ENCODE measurements at regions not wholly inside any gene's neighbourhood (a gene's known extent, or its start where the extent isn't known, plus 50 kb on each side); places are given as distances from the start of the nearest gene placed in this dataset.
"Not testable (repeated sequence)": the region's sequence is repeated elsewhere in the genome, so short reads cannot be mapped to it uniquely, and the experiment has no call there.

DNA sequence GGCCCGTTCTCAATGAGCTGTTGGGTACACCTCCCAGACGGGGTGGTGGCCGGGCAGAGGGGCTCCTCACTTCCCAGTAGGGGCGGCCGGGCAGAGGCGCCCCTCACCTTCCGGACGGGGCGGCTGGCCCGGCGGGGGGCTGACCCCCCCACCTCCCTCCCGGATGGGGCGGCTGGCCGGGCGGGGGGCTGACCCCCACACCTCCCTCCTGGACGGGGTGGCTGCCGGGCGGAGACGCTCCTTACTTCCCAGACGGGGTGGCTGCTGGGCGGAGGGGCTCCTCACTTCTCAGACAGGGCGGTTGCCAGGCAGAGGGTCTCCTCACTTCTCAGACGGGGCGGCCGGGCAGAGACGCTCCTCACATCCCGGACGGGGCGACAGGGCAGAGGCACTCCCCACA is 644.7 kb upstream of the KCNMB2 start:
- DNase-seq (ENCODE audit: low read depth in 2 of 2) = not testable (repeated sequence)

DNA sequence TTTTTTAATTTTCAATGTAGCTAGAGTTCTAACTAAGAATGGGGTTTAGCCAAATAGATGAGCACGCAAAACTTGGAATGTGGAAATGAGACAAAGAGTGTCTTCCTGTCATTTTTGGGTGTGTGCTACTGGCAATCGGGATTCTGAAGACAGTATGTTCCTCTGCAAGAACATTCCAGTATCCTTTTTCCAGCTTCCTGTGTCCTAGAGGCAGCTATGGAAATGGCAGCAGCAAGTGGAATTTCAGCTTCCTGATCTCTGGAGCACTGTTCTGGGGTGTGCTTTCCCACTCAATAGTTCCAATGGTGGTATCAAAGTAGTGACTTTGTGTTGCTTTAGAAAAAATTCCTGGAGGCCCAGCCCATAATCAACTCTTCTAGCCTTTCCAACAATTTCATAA is 642.9 kb upstream of the KCNMB2 start:
- no peak for DNase-seq (ENCODE audit: low read depth in 2 of 2)

DNA sequence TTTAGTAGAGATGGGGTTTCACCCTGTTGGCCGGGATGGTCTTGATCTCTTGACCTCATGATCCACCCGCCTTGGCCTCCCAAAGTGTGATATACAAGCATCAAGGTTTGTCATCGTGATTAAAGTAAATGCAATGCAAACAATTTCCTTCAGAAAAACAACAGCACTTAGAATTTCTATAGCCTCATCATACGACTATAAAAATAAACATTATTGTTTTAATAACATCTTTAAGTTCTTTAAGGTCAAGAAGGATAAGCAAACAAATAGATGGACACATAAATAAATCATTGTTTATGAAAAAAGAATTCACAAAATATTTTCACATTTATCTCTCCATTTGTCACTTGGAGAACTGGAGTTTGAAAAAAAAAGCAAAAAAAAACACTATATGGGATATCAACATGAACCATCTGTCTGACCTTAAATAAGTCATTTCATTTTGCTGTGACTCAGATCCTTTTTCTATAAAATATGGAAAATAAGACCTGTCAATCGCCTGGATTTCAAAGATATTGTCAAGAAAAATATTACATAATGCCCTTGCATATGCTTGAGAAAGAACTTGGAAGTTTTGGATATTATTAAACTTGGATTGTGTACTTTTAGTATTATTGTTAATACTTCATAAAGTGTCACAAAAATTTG is 642.0 kb upstream of the KCNMB2 start:
- DNase-seq (ENCODE audit: low read depth in 2 of 2) = no peak

DNA sequence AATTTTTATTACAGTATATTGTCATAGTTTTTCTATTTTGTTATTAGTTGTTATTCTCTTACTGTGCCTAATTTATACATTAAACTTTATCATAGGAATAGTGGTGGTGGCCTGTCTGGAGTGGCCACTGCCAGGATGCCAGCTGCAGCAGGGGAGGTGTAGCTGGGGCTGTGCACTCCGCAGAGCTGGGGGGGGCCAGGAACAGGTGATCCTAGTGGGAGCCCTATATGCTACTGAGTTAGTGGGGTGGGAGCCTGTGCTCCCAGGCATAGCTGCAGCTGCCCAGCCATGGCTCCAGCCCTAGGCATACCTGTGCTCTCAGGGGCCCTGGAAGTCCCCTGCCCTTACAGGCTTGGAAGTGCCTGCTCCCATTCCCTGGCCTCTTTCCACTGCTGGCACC is 638.1 kb upstream of the KCNMB2 start:
- no peak for DNase-seq (ENCODE audit: low read depth in 2 of 2)

DNA sequence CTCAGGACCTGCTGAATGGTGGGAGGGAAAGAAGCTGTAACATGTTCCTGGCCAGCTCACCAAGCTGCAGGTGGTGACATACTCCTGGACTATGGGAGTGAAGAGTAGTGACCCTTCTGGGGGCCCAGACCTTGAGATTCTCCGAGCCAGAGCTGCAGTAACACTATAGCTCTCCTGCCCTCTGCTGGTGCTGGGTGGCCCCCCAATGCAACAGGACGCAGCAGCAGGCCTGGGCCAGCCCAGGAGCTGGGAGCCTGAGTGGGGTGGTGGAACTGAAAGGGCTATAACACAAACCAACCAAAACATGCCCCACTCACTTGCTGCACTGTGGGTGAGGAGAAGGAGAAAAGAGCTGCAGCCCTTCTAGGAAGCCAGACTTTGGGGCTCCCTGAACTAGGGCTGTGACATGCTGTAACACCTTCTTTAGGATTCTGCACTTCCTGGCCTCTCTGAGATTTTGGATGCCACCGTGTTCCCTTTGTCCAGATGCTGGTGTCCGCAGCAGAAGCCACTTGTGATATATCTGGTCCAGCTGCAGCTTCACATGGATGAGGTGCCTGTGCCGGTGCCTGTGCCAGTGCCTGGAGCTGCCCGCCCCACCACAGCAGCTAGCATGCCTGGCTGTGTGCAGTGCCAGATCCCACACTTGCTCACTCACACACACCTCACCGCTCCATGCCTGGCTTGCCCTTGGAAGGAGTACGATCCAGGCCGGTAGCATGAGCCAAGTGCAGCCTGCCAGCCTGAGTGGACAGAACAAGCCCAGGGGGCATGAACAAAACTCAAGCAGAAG is 636.8 kb upstream of the KCNMB2 start:
- no peak for DNase-seq (ENCODE audit: low read depth in 2 of 2)

DNA sequence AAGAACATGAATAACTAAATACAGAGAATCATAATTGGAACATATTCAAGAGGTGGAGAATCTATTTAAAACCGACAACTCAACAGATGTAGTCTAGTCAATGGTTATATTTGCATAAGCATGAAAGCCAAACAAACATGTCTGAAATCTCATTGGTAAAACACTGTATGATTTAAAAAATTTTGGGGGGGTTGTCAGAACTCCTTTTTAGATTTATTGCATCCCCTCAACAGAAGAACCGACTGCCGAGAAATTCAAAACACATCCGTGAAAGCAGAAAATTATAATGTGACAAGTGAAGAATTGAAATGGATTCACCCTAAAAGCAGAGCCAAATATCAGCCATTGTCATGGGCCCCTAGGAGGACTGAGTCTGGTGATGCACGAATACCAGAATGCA is 633.4 kb upstream of the KCNMB2 start:
- DNase-seq (ENCODE audit: low read depth in 2 of 2) = no peak

DNA sequence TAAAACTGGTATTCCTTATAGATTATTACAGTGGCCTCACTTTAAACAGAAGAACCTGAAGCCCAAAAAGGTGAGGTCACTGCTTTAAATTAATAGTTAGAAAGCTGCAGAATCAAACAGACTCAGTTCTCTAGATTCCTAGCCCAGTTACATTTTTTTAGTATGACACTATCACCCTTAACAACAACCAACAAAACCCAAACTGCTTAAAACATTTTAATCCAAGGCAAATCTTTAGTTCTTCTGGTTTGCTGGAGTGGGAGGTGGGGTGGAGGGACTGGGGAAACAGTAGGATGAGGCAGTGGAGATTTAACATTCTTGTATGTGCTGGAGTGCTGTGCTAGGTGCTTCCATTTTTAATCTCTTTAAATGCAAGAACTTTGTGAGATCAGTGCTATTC is 631.6 kb upstream of the KCNMB2 start:
- no peak for DNase-seq (ENCODE audit: low read depth in 2 of 2)

DNA sequence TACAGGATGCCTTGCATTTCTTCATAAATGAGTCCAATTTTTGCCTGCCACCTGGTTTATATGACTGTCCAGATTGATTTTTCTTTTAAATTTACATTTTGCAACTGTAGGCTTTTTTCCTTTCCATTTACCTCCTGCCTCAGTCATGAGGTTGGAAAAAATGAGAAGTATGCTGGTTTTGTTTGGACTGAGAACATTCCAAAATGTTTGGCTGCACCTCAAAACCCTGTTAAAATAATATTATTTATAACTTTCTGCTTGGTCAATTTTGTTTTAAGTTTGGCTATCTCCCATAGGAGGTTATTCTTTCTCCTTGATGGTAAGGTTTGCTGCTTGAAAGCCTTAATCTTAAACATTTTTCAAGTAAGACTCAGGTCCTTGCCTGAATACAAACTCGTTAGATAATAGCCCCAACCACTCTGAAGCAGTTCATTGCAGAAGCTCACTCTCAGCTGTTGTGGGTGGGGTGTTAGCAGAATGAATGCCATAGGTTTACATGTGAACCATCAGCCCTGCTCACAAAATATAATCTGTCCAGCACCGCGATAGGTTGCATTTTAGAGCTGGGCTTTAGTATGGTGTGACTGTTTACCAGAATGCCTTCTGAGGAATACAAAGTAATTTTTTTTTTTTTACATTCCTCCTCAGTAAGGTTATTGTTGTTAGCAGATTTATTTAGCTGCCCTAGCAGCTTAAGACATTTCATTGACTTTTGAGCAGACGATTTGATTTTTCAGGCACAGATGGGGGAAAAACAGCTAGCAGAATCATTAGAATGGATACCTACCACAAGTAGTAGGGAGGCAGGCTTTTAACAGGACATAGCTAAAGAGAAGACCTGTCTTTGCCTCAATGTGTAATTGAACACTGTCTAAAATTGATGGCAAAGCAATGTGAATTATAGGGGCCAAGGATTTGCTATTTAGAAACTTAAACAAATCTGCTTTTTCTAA is 630.8 kb upstream of the KCNMB2 start:
- DNase-seq (ENCODE audit: low read depth in 2 of 2) = no peak

DNA sequence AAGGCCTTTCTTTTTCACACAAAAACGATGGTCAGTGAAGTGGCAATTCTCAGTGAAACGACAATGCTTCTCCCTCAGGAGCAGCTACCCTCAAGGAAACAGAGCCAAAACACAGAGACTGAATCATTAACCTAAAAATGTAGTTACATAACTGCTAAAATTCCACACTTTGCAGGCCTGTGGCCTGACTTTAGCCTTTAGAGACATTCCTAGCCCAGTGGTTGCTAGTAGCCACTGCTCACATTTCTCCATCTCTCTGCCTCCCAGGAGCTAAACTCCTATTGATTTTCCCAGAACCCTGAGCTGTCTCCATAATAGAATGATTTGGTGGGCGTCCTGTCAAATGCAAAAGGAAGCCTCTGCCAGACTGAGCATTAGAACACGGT is 630.1 kb upstream of the KCNMB2 start:
- DNase-seq (ENCODE audit: low read depth in 2 of 2) = no peak

DNA sequence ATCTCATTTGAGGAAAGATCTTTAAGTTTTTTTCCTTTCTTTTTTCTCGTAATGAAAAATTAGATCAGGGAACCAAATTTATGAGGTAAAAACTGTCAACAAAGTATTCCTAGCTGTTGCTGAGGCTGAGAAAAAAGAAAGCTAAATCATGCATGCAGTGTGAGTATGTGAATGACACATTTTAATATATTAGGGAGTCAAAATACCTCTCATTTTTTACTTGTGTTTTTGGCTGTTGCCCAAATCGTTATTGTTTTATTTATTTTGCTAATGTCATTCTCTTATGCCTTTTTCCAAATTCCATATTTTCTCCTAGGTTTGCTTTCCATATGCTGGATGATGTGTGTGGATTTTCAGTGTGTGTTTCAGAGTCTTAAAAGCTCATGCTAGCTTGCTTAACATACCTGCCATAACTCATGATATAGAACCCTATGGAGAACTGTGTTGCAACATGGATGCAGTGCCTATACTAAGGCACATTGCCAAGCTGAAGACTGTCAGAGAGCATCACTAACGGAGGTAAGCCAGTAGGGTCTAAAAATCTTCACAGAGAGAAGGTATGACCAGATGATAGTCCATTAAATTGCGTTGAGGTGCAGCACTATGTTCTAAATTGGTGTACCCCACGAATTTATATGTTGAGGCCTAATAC is 629.5 kb upstream of the KCNMB2 start:
- DNase-seq (ENCODE audit: low read depth in 2 of 2) = no peak

DNA sequence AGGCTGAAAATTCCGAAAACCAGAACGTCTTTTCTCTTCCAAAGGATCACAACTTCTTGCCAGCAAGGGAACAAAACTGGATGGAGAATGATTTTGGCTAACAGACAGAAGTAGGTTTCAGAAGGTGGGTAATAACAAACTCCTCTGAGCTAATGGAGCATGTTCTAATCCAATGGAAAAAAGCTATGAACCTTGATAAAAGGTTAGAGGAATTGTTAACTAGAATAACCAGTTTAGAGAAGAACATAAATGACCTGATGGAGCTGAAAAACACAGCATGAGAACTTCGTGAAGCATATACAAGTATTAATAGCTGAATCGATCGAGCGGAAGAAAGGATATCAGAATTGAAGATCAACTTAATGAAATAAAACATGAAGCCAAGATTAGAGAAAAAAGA is 626.7 kb upstream of the KCNMB2 start:
- DNase-seq (ENCODE audit: low read depth in 2 of 2) = not testable (repeated sequence)

DNA sequence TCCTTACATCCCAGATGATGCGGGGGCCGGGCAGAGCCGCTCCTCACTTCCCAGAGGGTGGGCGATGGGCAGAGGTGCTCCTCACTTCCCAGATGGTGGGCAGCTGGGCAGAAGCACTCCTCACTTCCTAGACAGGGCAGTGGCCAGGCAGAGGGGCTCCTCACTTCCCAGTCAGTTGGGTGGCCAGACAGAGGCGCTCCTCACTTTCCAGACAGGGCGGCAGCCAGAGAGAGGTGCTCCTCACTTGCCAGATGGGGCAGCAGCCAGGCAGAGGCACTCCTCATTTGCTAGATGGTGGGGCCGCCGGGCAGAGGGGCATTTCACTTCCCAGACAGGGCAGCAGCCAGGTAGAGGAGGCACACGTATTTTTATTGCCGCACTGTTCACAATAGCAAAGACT is 622.0 kb upstream of the KCNMB2 start:
- DNase-seq (ENCODE audit: low read depth in 2 of 2) = no peak

DNA sequence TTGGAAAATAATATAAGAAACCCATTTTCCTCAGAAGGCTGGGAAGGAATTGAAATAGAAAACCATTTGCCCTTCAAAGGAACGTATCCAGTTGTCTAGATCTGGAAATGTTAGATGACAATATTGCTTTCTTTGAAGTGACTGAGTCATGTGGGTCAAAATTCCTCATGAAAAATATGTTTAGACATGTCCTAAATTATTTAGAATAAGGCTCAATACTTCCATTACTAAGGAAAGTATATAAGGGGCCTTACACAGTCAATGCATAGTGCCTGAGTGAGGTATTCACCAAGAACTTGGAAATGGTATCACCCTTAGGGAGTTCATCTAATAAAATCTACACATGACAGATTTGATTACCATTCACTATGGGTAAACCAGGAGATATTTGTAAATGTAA is 619.8 kb upstream of the KCNMB2 start:
- no peak for DNase-seq (ENCODE audit: low read depth in 2 of 2)

DNA sequence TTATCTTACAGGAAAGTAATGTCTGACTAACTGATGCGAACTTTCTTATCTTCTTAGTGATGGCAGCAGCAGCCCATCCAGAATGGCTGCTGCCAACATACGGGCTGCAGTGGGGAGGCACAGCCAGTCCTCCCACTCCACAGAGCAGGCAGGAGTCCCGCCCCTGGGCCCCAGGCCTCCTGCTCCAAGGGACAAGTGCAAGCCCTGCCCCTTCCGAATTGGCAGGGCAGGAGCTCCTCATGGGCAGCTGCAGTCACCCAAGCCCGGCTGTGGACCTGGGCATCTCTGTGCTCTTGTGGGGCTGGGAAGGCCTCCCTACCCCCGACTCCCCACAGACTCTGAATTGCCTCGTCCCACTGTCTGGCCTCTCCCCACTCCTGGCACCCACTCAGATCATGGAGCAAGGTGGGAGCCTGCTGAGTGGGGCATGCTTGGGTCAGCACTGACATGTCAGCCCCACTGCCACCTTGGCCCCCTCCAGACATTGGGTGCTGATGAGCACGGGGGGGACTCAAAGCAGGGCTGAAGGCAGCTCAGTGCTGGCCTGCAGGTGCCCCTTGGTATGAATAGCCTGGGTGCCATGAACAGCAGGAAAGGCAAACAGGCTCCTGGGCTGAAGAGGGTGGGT is 618.9 kb upstream of the KCNMB2 start:
- DNase-seq (ENCODE audit: low read depth in 2 of 2) = no peak

DNA sequence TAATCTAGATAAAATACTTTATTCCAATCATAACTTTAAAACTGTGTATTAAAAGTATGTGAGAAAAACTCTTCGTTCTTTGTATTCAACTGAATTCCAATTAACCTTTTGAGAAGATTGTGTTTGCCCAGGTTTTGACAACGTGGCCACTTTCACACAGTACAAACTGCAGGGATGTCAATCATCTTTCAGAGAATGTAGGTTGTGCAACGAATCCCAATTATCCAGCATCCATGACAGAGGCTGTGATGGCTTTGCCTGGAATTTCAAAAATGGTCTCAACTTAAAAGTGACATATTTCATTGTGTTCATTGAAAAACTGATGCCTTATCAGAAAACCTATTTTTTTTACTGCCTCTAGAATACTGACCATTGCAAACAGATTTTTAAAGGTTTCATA is 615.1 kb upstream of the KCNMB2 start:
- no peak for DNase-seq (ENCODE audit: low read depth in 2 of 2)

DNA sequence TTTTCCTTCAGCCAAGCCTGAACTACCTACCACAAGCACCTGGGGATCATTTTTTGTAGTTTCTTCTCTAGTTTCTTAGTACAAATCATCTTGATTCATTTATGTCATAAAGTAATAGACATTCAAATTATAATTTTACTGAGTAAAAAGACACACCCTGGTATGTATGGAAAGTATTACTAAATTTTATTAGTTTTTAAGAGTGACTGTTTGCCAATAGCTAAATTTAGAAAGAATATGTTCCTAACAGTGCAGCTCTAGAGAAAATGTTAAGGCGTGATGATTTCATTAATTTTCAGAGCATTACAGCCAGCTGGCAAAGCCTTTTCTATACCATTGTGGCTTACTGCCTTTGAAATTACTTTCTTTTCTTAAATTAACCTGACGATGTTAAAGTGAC is 612.0 kb upstream of the KCNMB2 start:
- DNase-seq (ENCODE audit: low read depth in 2 of 2) = no peak

DNA sequence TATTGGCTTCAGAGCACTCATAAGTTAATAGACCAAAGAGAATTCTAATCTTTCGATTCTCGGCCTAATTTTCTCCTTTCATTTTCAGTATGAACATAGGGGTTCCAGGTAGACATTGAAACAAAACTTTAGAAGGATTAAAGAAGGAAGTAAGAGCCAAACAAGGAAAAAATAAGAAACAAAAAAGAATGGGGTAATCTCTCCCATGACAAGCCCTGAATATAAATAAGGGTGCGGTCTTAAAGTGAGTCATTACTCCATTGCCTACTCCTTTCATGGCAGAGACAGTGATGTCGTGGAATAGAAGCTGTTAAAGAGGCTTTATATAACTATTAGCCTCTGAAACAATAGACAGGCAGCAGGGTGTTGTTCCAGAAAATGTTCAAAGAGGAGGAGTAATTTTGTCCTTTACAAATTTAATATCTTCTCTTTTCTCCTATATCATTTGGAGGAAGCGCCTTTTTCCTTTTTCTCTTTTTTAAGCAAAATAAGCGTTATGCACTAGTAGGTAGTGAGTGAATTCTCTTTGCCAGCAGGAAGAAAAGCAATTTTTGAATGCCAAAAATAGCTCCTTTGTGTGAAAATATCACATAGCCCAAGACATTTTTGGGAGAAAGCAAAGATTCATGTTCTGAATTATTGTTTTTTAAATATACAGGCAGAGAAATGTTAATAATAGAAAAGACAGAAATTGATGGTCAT is 607.9 kb upstream of the KCNMB2 start:
- DNase-seq (ENCODE audit: low read depth in 2 of 2) = no peak

DNA sequence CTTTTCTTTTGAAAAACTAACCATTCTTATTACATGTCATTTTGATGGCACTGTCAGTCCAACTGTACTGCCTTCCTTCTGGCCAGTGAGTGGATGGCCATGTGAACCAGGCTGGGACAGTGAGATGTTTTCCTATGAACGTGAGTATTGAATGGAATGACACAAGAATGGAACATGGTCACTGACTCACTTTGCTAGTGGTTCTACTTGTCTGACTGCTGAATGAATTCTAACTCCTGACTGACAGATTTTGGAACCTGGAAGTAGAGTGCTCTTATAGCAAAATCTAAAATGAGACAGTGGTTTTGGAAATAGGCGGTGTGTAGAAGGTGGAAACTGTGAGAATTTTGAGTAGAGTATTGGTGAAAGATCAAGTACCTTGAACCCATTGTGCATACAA is 606.9 kb upstream of the KCNMB2 start:
- DNase-seq (ENCODE audit: low read depth in 2 of 2) = no peak

DNA sequence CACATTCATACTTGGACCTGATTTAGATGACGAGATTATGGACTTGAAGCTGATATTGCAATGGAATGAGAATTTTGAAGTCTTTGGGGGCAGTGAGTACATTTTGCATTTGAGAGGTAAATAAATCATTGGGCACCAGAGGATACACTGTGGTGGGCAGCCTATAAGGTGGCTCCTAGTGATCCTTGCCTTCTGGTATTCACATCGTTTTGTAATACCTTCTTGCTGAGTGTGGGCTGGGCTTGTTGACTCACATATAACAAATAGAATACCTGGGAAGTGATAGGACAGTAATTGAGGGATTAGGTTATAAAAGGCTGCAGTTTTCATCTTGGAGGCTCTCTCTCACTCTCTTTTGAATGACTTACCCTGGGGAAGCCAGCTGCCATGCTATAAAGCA is 605.5 kb upstream of the KCNMB2 start:
- no peak for DNase-seq (ENCODE audit: low read depth in 2 of 2)

DNA sequence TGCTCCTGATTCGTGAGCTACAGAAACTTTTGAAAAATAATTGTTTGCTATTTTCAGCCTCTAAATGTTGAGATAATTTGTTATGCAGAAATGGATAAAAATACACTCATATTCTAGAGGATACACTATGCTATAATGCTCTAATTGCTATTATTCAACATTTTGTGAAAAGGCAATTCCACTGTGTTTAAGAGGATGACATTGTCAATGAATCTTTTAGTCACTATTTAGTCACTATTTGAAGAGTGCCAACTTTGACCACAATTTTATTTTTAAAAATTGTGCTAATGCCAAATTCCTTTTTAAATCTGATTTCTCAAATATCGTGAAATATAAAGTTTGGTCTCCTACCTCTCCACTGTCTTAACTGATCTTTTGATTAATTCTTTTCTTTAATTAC is 604.9 kb upstream of the KCNMB2 start:
- DNase-seq (ENCODE audit: low read depth in 2 of 2) = no peak

DNA sequence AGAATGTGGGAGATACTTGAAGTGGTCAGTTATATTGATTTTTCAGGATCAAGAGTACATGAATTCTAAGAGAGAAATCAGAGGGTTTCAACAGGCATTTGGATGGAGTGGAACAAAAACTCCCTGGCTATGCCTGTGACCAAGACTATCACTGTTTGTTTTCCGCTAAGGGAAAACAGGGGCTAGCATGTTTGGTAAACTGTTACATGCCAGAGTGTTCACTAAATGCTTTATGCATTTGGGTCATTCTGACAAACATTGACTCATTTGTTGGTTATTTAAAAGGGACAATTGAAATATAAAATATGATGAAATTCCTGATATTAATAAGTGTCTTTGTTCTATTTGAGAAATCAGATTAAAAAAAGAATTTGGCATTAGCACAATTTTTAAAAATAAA is 603.9 kb upstream of the KCNMB2 start:
- no peak for DNase-seq (ENCODE audit: low read depth in 2 of 2)

All from stimulated activated CD4-positive, alpha-beta T cell treated with anti-CD3 and anti-CD28 coated beads, Interleukin-12 subunit alpha, Interleukin-12 subunit beta, amount 100 ng/mL, for 24 hours (primary cell).